ENCODE measurements at regions not wholly inside any gene's neighbourhood (a gene's known extent, or its start where the extent isn't known, plus 50 kb on each side); places are given as distances from the start of the nearest gene placed in this dataset.
"Not testable (repeated sequence)": the region's sequence is repeated elsewhere in the genome, so short reads cannot be mapped to it uniquely, and the experiment has no call there.

DNA sequence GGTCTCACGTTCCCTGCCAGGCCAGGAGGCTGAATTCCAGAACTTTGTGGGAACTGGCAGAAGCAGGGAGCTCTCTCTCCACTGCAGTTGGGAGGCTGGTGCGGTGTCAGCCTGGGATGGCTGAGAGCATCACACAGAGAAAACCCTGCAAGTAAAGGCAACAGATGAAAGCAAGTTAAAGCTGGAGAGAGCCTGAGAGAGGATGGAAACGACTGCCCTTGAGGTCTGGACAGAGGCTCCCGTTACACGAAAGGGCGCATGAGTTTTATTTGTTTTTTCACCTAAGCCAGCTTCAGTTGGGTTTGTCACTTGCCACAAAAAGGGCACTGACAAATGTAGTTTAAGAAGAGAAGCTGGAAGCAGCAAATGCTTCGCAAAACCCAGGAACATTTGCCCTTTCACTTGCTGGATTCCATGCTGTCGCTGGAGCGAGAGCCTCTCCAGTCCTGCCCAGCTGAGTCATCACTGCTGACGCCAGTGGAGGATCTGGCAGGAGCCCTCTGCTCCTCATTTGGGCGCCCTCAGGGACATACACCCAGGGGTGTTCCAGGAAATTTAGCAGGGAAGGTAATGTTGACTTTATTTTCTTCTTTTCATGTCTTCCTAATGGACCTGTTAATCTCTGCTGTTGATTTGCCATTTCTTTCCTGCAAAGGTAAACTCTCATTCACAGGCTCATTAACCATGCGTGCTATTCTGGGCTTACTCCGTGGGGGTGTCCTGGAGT is 308.8 kb upstream of the SFSWAP start:
- DNase-seq = peak in 3 of 42 donors; percentile 19 to 58 (median 39)
- intact Hi-C loops (cut with DNase I) = not testable (repeated sequence)

GRCh38 chr12:131402781-131403396 is 308.0 kb upstream of the SFSWAP start:
- intact Hi-C loops (cut with DNase I) = no loop called here
- DNase-seq = peak in 1 of 42 donors; percentile 24

GRCh38 chr12:131403676-131404075 is 307.2 kb upstream of the SFSWAP start:
- intact Hi-C loops (cut with DNase I) = no loop called here
- DNase-seq = peak in 1 of 42 donors; percentile 17

- intact Hi-C loops (cut with DNase I) = no loop called here
These were observed 306.2 kb upstream of the SFSWAP start for GRCh38 chr12:131404705-131405104.

GRCh38 chr12:131407221-131408035 is 303.5 kb upstream of the SFSWAP start:
- intact Hi-C loops (cut with DNase I) = no loop called here
- DNase-seq = no peak

More at GRCh38 chr12:131404705-131405104, 306.2 kb upstream of the SFSWAP start:
- no peak for DNase-seq

DNA sequence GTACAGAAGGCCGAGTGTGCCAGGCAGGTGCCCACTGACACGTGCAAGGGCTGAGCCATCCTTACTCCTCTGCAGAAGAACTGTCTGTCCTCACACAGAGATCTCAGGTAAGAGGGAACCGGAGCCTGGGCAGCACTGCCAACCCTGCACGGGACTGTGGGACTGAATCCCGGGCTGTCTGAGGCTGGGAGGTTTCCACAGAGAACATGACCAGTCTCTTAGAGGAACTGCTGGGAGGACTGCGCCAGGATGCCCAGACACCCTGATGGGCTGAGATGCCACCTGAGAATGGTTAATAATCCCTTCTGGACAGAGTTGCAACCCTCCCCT is 302.9 kb upstream of the SFSWAP start:
- intact Hi-C loops (cut with DNase I) = no loop called here
- no peak for DNase-seq

GRCh38 chr12:131408484-131408883 is 302.4 kb upstream of the SFSWAP start:
- intact Hi-C loops (cut with DNase I) = no loop called here
- DNase-seq = no peak

GRCh38 chr12:131409211-131409610 is 301.7 kb upstream of the SFSWAP start:
- intact Hi-C loops (cut with DNase I) = no loop called here
- no peak for DNase-seq

DNA sequence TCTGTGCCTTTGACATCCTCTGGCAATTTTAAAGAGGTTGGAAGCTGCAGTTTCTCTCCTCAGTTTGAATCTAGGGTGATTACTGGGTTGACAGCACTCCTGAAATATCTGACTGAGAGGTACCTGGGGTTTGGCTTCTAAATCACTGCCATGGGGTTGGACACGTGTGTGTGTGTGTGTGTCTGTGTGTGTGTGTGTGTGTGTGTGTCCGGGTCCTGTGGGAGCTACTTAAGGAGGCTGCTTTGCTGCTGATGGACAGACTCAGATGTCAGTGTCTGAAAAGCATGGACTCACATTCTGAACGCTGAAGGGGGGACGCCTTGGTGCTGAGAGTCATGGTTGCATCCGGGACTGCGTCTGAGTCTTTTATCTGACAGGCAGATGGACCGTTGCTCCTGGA is 299.1 kb upstream of the SFSWAP start:
- not testable (repeated sequence) for DNase-seq

DNA sequence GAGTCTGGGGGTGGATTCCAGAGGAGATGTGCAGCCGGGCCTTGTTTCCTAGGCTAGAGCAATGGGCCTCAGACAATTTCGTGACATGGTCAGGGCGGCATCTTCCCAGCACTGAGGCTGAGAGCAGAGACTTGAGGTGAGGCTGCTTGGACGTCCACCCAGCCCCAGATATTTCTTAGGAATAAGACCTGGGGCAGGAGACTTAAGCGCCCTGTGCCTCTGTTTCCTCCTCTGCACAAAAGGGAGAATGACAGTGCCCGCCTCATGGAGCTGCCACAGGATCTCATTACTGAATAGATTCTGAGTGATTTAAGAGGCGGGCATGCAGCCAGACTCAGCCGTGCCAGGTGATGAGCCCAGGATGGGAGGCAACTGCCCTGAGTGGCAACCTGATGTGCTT is 297.9 kb upstream of the SFSWAP start:
- intact Hi-C loops (cut with DNase I) = no loop called here

More for the DNA sequence above, 299.1 kb upstream of the SFSWAP start:
- intact Hi-C loops (cut with DNase I) = not testable (repeated sequence)

GRCh38 chr12:131413471-131413870 is 297.4 kb upstream of the SFSWAP start:
- no peak for DNase-seq

More for the DNA sequence above, 297.9 kb upstream of the SFSWAP start:
- no peak for DNase-seq

GRCh38 chr12:131414155-131414922 is 296.6 kb upstream of the SFSWAP start:
- intact Hi-C loops (cut with DNase I); DNase-seq: not testable (repeated sequence)

More at GRCh38 chr12:131413471-131413870, 297.4 kb upstream of the SFSWAP start:
- intact Hi-C loops (cut with DNase I) = no loop called here

DNA sequence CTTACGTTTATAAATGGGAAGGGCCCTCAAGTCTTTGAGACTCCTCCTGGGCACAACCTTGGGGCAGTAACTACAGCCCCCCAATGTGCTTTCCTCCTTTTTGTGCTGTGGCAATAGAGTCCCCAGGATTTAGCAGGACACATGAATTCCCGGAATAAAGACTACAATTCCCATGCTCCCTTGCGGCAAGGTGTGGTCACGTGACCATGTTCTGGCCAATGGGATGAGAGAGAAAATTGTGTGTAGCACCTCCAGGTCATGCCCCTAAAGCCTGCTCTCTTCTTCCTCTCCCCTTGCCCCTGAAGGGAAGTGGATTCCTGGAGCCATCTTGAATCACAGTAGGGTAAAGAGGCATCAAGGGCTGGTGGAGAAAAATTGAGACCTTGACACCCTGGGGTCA is 295.1 kb upstream of the SFSWAP start:
- intact Hi-C loops (cut with DNase I) = no loop called here
- no peak for DNase-seq

- no peak for DNase-seq
- intact Hi-C loops (cut with DNase I) = no loop called here
These were observed 292.8 kb upstream of the SFSWAP start for GRCh38 chr12:131418121-131418520.

GRCh38 chr12:131418884-131419283 is 292.0 kb upstream of the SFSWAP start:
- intact Hi-C loops (cut with DNase I) = no loop called here
- DNase-seq = no peak

GRCh38 chr12:131420867-131421447 is 289.9 kb upstream of the SFSWAP start:
- intact Hi-C loops (cut with DNase I) = no loop called here
- no peak for DNase-seq

DNA sequence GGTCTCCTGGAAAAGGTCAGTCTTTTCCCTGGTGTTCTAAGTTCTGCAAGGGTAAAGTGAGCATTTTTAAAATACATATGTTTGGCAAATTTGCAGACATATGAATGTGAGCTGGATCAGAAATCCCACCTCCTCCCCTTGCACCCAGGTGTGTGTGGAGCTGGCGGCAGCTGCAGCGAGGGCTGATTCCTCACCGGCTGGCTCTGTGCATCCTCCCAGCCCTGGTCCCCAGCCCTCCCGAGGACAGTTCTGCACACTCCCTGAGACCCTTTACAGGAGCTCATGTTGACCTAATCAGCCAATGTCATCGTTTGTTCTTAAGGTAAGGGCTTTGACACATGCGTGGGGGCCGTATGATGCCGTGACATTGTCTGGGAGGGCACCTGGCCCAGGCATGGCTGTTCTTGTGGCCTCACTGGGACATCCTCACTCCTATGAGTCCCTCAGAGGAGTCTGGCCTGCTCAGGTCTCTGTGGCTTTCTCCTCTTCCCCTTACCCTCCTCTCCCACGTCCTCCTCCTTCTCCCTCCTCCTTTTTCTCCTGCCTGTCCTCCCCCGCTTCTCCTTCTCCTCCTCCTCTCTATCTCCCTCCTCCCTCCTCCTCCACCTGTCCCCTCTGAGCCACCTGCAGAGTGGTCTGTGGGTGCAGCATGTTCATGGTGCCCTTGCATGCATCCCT is 289.2 kb upstream of the SFSWAP start:
- intact Hi-C loops (cut with DNase I) = no loop called here

GRCh38 chr12:131422187-131422520 is 288.7 kb upstream of the SFSWAP start:
- DNase-seq = no peak

More for the DNA sequence above, 289.2 kb upstream of the SFSWAP start:
- DNase-seq = no peak

More at GRCh38 chr12:131422187-131422520, 288.7 kb upstream of the SFSWAP start:
- intact Hi-C loops (cut with DNase I) = no loop called here
